Spleen (tissue), 7 donors: ENCODE measurements at regions not wholly inside any gene's neighbourhood (a gene's known extent, or its start where the extent isn't known, plus 50 kb on each side); places are given as distances from the start of the nearest gene placed in this dataset.

Experiments
- CTCF ChIP-seq, 11 experiments: fragments of 200-600 bp in 7 of 11; fragments of 450-650 bp in 4 of 11; sonication (generic) in 4 of 11; IDR thresholded peaks in 8 of 11; conservative IDR thresholded peaks in 3 of 11; 1 replicate in 7 of 11; 2 replicates in 4 of 11; pipeline versions ENCODE4 v1.4.0 to v1.8.0; 2016 to 2021; ENCODE audit warnings: antibody characterized with exemption in 11 of 11, inconsistent platforms in 4 of 11, mild to moderate bottlenecking in 1 of 11
- POLR2A ChIP-seq, 3 donors: fragments of 450-650 bp; IDR thresholded peaks; one replicate each; pipeline ENCODE4 v1.5.1; 2017; ENCODE audit warnings: antibody characterized with exemption in 3 of 3, mild to moderate bottlenecking in 1 of 3
- POLR2AphosphoS5 ChIP-seq, 3 donors: sonication (generic); formaldehyde crosslinking; IDR thresholded peaks; one replicate each; pipeline ENCODE4 v1.5.1; 2017; ENCODE audit warnings: antibody characterized with exemption in 3 of 3
- donor health status: DM: no; HTN: no; CAD: no; lungs with moderate emphysema.
- donor health status: DM: no; HTN: no; CAD: no.
- donor health status: DM: no; HTN: no; CAD: no.

GRCh38 chr5:124841829-124842712, 95.6 kb upstream of the ZNF608 start:
- TF ChIP-seq CTCF (IDR thresholded peaks at IDR 0.05 in 8 of 11, conservative IDR thresholded peaks at IDR 0.05 in 3 of 11): no peak
- TF ChIP-seq POLR2A (IDR thresholded peaks at IDR 0.05): no peak
- no peak for TF ChIP-seq POLR2AphosphoS5 (IDR thresholded peaks at IDR 0.05)
